ENCODE measurements at regions not wholly inside any gene's neighbourhood (a gene's known extent, or its start where the extent isn't known, plus 50 kb on each side); places are given as distances from the start of the nearest gene placed in this dataset.
A peak's percentile ranks its signal among the peaks of the same experiment; 100 is the strongest.

GRCh38 chr15:70274255-70274880 is 176.7 kb upstream of the TLE3 start:
- FAIRE-seq: no peak
- DNase-seq (ENCODE audit: insufficient read length, low spot score): no peak

GRCh38 chr15:70273808-70274207 is 176.1 kb upstream of the TLE3 start:
- FAIRE-seq: peak; percentile 39
- DNase-seq (ENCODE audit: insufficient read length, low spot score): no peak

- DNase-seq (ENCODE audit: insufficient read length, low spot score) (no peak), FAIRE-seq (no peak)
These were observed 175.0 kb upstream of the TLE3 start for GRCh38 chr15:70272565-70273355.

GRCh38 chr15:70271422-70272088 is 173.8 kb upstream of the TLE3 start:
- DNase-seq (ENCODE audit: insufficient read length, low spot score): no peak
- no peak for FAIRE-seq

- DNase-seq (ENCODE audit: insufficient read length, low spot score) (no peak), FAIRE-seq (peak; percentile 31)
These were observed 173.0 kb upstream of the TLE3 start for GRCh38 chr15:70270752-70271111.

GRCh38 chr15:70269991-70270751 is 172.5 kb upstream of the TLE3 start:
- no peak for DNase-seq (ENCODE audit: insufficient read length, low spot score)
- no peak for FAIRE-seq

- DNase-seq (ENCODE audit: insufficient read length, low spot score): no peak
- FAIRE-seq: no peak
These were observed 171.7 kb upstream of the TLE3 start for GRCh38 chr15:70269311-70269911.

- FAIRE-seq: no peak
- no peak for DNase-seq (ENCODE audit: insufficient read length, low spot score)
These were observed 171.1 kb upstream of the TLE3 start for GRCh38 chr15:70268698-70269251.

GRCh38 chr15:70267879-70268278 is 170.2 kb upstream of the TLE3 start:
- peak; percentile 28 for FAIRE-seq

GRCh38 chr15:70267306-70267705 is 169.6 kb upstream of the TLE3 start:
- FAIRE-seq (no peak), DNase-seq (ENCODE audit: insufficient read length, low spot score) (no peak)

More at GRCh38 chr15:70267879-70268278, 170.2 kb upstream of the TLE3 start:
- no peak for DNase-seq (ENCODE audit: insufficient read length, low spot score)

GRCh38 chr15:70266412-70267121 is 168.8 kb upstream of the TLE3 start:
- DNase-seq (ENCODE audit: insufficient read length, low spot score) (no peak), FAIRE-seq (peak; percentile 53)

- FAIRE-seq: peak; percentile 62
- DNase-seq (ENCODE audit: insufficient read length, low spot score): no peak
These were observed 168.3 kb upstream of the TLE3 start for GRCh38 chr15:70265986-70266385.

- FAIRE-seq (no peak), DNase-seq (ENCODE audit: insufficient read length, low spot score) (no peak)
These were observed 167.8 kb upstream of the TLE3 start for GRCh38 chr15:70265466-70265978.

- no peak for DNase-seq (ENCODE audit: insufficient read length, low spot score)
- FAIRE-seq: no peak
These were observed 167.2 kb upstream of the TLE3 start for GRCh38 chr15:70264738-70265465.

- FAIRE-seq: peak; percentile 73
- no peak for DNase-seq (ENCODE audit: insufficient read length, low spot score)
These were observed 166.4 kb upstream of the TLE3 start for GRCh38 chr15:70264014-70264582.

GRCh38 chr15:70262591-70263274 is 165.0 kb upstream of the TLE3 start:
- FAIRE-seq (peak; percentile 49), DNase-seq (ENCODE audit: insufficient read length, low spot score) (no peak)

GRCh38 chr15:70262171-70262570 is 164.5 kb upstream of the TLE3 start:
- no peak for DNase-seq (ENCODE audit: insufficient read length, low spot score)

GRCh38 chr15:70261083-70261482 is 163.4 kb upstream of the TLE3 start:
- DNase-seq (ENCODE audit: insufficient read length, low spot score) (no peak), FAIRE-seq (no peak)

More at GRCh38 chr15:70262171-70262570, 164.5 kb upstream of the TLE3 start:
- no peak for FAIRE-seq
